ENCODE measurements at regions not wholly inside any gene's neighbourhood (a gene's known extent, or its start where the extent isn't known, plus 50 kb on each side); places are given as distances from the start of the nearest gene placed in this dataset.
"Not testable (repeated sequence)": the region's sequence is repeated elsewhere in the genome, so short reads cannot be mapped to it uniquely, and the experiment has no call there.

GRCh38 chr7:136138991-136139390, 161.8 kb upstream of the MTPN start:
- DNase-seq (ENCODE audit: low read depth in 4 of 4, low spot score in 3 of 4): no peak

- no peak for DNase-seq (ENCODE audit: low read depth in 4 of 4, low spot score in 3 of 4)
These were observed 159.8 kb upstream of the MTPN start for GRCh38 chr7:136136906-136137454.

- DNase-seq (ENCODE audit: low read depth in 4 of 4, low spot score in 3 of 4): no peak
These were observed 157.3 kb upstream of the MTPN start for GRCh38 chr7:136134503-136134902.

GRCh38 chr7:136133551-136133950, 156.4 kb upstream of the MTPN start:
- peak in 2 of 4 donors; percentile 33 to 53 for DNase-seq (ENCODE audit: low read depth in 4 of 4, low spot score in 3 of 4)

DNA sequence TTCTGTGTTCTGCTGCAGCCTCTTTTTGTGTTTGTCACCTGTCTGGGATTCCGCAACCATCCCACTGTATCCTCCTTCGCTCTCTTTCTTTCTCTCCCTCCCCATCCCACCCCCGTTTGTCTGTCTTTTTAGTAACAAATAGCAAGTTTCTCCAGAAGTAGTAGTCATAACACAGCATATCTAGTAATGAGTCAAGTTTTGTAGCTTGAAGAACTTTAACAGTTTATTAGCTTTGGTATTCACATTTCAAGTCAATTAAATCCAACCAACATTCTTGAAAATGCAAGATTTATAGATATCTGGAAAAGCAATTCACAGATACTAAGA, 154.1 kb upstream of the MTPN start:
- DNase-seq (ENCODE audit: low read depth in 4 of 4, low spot score in 3 of 4): no peak

DNA sequence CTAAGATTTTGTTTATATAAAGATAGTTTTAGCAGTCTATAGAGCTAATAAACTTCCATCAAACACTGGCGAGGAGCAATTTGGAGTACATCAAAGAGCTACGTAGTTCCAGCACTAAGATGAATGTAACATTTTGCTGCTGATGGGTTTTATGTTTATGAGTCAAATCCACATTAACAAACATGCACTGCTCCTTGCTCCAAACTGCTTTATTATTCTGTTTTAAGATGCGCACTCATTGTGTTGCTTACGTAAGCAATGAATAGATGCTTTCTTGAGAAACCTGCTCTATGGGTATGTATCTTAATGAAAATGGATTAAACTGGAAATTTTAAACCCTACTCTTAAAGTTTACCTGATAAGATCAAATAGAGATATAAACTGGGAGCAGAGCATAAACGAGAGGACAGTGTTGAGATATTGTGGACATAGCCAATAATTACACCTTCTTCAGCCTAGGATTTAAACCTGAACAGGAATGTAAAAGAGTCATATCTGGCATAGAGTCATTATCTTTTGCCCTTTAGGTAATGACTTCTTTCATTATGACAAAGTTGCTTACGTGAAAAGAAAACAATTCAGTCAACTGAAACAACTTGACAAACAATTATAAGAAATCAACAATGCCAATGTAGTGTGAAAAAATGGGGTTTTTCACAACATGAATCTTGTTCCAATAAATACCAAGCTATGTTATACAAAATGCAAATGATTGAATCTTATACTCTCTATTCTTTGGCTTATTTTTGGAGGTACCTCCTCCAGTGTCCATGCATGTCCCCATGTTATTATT, 153.5 kb upstream of the MTPN start:
- DNase-seq (ENCODE audit: low read depth in 4 of 4, low spot score in 3 of 4): no peak

GRCh38 chr7:136128050-136128449, 150.9 kb upstream of the MTPN start:
- DNase-seq (ENCODE audit: low read depth in 4 of 4, low spot score in 3 of 4): no peak

DNA sequence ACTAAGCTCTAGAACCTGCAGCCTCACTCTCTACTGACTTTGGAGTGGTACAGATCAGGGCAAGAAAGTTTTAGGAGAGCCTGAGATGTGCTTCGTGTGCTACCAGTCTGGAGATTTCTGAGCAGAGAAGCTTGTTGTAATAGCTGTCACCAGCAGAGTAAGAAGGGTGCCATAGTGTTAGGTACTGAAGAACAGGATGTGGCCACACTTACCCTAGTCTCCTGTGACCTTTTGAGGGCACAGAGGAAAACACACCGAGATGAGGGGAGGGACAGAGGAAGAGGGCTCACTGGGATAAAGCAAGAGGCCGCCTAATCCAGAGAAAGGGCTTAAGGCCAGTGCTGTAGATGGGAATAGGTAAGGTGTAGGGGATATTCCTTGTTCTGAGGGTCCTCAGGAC, 146.2 kb upstream of the MTPN start:
- DNase-seq (ENCODE audit: low read depth in 4 of 4, low spot score in 3 of 4): no peak

DNA sequence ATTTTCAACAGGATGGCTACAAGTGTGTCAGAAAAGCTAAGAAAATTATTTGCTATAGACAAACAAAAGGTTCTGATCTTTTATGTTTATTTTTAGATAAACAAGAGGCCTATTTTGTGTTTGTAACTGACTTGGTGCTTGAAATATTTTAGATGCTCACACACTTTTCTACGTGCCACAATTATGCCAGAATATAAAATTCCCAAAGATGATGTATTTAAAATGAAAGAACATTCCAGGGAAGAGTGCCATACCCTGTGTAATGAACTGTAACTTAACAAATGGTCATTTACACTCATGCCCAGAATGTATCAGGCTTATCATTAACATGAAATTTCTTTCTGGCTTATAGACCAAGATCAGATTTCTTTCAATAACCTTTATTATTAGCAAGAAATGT, 144.9 kb upstream of the MTPN start:
- DNase-seq (ENCODE audit: low read depth in 4 of 4, low spot score in 3 of 4): no peak

- no peak for DNase-seq (ENCODE audit: low read depth in 4 of 4, low spot score in 3 of 4)
These were observed 140.4 kb upstream of the MTPN start for GRCh38 chr7:136117539-136117938.

GRCh38 chr7:136116186-136116585, 139.0 kb upstream of the MTPN start:
- DNase-seq (ENCODE audit: low read depth in 4 of 4, low spot score in 3 of 4): no peak

DNA sequence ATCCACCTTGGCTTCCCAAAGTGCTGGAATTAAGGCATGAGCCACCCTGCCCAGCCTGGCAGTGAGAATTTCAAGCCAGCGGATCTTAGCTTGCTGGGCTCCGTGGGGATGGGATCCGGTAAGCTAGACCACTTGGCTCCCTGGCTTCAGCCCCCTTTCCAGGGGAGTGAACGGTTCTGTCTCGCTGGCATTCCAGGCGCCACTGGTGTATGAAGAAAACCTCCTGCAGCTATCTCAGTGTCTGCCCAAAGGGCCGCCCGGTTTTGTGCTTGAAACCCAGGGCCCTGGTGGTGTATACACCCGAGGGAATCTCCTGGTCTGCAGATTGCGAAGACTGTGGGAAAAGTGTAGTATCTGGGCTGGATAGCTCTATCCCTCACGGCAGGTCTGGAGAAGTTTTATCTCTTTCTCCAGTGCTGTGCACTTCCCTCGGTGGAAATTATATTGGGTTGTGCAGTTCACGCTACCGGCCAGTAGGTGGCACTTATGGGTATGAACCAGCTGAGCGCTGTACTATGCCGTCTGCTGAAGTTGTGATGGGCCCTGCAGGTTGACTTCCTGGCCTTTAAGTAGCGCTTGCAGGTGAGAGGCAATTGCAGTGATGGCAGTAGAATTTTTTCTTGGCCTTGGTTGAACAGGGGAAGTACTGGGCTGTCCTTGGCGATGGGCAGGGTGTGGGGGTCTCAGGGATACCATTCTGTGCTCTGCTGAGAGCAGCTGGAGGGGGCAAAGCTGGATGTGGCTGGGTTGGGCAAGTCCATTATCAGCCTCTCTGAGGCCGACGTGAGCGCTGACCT, 138.0 kb upstream of the MTPN start:
- no peak for DNase-seq (ENCODE audit: low read depth in 4 of 4, low spot score in 3 of 4)

GRCh38 chr7:136114467-136114866, 137.3 kb upstream of the MTPN start:
- DNase-seq (ENCODE audit: low read depth in 4 of 4, low spot score in 3 of 4): not testable (repeated sequence)

- not testable (repeated sequence) for DNase-seq (ENCODE audit: low read depth in 4 of 4, low spot score in 3 of 4)
These were observed 131.9 kb upstream of the MTPN start for GRCh38 chr7:136109037-136109436.

DNA sequence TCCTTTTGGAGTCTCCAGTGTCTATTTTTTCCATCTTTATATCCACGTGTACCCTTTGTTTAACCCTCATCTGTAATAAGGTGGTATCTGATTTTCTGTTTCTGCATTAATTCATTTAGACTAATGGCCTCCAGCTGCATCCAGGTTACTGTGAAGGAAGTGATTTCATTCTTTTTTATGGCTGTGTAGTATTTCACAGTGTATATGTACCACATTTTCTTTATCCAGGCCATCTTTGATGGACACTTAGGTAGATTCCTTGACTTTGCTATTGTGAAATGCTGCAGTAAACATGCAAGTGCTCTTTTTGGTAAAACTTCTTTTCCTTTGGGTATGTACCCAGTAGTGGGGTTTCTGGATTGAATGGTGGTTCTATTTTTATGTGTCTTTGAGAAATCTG, 128.0 kb upstream of the MTPN start:
- no peak for DNase-seq (ENCODE audit: low read depth in 4 of 4, low spot score in 3 of 4)

DNA sequence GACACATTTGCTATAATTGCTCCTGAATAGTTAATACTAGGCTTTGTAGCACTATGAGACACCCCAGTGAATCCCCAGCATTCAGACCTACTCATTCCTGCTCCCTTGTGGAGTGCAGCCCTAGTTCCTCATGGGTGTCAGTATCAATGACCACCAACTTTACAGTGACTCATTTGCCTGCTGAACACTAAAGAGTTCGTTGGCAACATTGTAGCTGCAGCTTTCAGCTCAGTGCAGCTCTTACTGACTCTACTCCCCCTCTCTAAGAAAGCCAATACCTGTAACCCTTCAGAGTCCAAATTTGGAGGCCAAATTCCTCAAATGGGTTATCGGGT, 127.1 kb upstream of the MTPN start:
- DNase-seq (ENCODE audit: low read depth in 4 of 4, low spot score in 3 of 4): no peak

DNA sequence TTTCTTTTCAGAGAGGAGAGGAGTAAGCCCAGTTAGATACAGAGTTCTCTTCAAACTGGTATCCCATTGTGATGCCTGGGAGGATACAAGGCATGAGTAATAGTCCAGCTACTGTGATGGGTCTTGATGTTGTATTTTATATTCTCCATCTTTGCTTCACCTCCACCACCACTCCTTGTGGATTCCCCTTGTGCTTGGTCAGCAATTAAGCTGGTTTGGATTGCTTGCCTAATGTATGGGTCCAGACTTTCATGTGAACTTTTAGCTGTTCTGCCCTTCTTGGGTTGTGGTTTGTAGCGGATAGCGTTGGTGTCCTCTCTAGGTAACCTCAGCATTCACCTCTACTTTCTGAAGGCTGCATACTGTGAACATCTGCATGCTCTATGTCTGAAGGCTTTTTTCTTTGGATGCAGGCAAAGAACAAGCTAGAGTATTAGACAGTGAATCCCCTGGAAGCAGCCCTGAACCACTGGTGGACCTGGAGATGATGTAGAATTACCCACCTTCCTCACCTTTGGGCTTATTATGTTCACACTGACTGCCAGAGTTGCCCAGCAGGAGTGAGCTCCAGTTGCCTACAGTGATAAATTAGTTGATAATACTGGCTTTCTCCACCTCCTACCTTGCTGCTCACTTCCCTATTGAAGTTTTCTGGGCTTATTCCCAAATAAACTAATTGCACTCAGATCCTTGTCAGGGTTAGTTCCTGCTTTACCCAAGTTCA, 126.5 kb upstream of the MTPN start:
- DNase-seq (ENCODE audit: low read depth in 4 of 4, low spot score in 3 of 4): no peak

DNA sequence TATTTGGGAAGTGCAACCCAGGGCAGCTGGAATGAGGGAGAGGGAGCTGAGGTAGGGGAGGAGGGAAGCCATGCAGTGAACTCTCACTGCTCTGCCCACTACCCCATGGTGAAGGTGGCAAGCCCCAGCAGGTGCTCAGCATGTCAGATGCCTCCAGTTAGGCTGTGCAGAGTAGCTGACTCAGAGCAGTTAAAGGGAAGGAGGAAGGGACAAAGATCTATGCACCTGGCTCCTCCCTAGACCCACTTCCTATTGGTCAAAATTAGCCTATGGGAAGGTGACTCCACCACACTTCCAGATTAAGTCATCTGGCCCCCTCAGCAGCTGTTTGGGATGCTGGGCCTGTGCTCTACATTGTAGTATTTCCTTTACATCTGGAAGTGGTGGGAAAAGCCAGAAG, 125.7 kb upstream of the MTPN start:
- no peak for DNase-seq (ENCODE audit: low read depth in 4 of 4, low spot score in 3 of 4)

DNA sequence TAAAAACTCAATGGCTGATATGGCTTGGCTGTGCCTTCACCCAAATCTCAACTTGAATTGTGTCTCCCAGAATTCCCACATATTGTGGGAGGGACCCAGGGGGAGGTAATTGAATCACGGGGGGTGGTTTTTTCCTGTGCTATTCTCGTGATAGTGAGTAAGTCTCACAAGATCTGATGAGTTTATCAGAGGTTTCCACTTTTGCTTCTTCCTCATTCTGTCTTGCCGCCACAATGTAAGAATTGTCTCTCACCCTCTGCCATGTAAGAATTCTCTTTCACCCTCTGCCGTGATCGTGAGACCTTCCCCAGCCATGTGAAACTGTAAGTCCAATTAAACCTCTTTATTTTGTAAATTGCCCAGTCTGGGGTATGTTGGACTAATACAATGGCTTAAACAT, 115.6 kb upstream of the MTPN start:
- DNase-seq (ENCODE audit: low read depth in 4 of 4, low spot score in 3 of 4): not testable (repeated sequence)

- DNase-seq (ENCODE audit: low read depth in 4 of 4, low spot score in 3 of 4): no peak
These were observed 110.7 kb upstream of the MTPN start for GRCh38 chr7:136087881-136088280.

DNA sequence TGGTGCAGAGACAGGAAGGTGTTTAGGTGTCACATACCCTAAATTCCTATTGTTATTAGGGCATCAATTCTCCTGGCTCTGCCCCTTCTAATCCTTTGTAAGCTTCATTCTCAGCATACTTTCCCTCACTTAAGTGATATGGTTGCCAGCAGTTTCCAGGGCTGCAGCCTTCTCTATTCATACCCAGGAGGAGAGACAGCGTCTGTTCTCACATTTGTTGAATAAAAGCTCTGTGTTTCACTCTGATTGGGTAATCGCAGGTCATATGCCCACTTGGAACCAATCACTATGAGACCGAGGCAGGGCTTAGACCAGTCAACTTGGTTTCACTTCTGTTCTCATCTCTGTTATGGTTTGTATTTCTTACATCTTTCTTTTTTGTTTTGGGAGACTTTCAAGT, 109.6 kb upstream of the MTPN start:
- no peak for DNase-seq (ENCODE audit: low read depth in 4 of 4, low spot score in 3 of 4)
